Pancreas (tissue), 10 donors: ENCODE measurements at regions not wholly inside any gene's neighbourhood (a gene's known extent, or its start where the extent isn't known, plus 50 kb on each side); places are given as distances from the start of the nearest gene placed in this dataset.

Experiments used
- ATAC-seq, 4 donors: fragments of 200-7000 bp; cut with Tn5 transposase; one replicate each; pipeline versions ENCODE4 v1.8.0 to v1.9.1; 2020; ENCODE audit warnings: mild to moderate bottlenecking in 4 of 4, moderate library complexity in 4 of 4
- DNase-seq, 6 donors: peaks; one replicate each; pipeline ENCODE4 v3.0.0-alpha.2; 2020
- FAIRE-seq: peaks from 2 replicates; lab custom pipeline; 2012; peaks lifted over from hg19 to GRCh38; lab: Jason Lieb, UNC
- H3K27ac ChIP-seq, 4 donors: fragments of 200-600 bp; sonication (generic); 1 replicate in 3 of 4; 2 replicates in 1 of 4; pipeline versions ENCODE4 v1.5.0 to v1.8.0; 2020
- H3K27me3 ChIP-seq, 4 donors: fragments of 200-600 bp; one replicate each; pipeline ENCODE4 v1.8.0; 2021
- H3K36me3 ChIP-seq, 3 donors: fragments of 200-600 bp; sonication (generic) in 1 of 3; one replicate each; pipeline versions ENCODE4 v1.5.0 to v1.8.0; 2020 to 2021
- H3K4me1 ChIP-seq, 3 donors: fragments of 200-600 bp; one replicate each; pipeline ENCODE4 v1.8.0; 2021
- H3K4me3 ChIP-seq, 4 donors: fragments of 200-600 bp; sonication (generic) in 2 of 4; one replicate each; pipeline versions ENCODE4 v1.5.0 to v1.8.0; 2020 to 2021
- H3K9me3 ChIP-seq, 4 donors: fragments of 200-600 bp; one replicate each; pipeline ENCODE4 v1.8.0; 2021
- WGBS, 2 donors: extraction: QIAGEN DNeasy Blood & Tissue Kit; methylation state at CpG; one replicate each; pipeline ENCODE4 v1.1.7; 2013; 5-methylcytosine and 5-hydroxymethylcytosine counted together
- intact Hi-C, 3 donors: fragments of 100-400 bp; cut with DNase I; formaldehyde crosslinking; loops; one replicate each; pipeline versions ENCODE4 v1.11.1 to v1.14.2; 2022
- TF ChIP-seq, protein P1 (sequence below), 4 donors: fragments of 200-600 bp; sonication (generic) in 3 of 4; IDR thresholded peaks; one replicate each; pipeline versions ENCODE4 v1.5.0 to v1.8.0; 2021; ENCODE audit warnings: antibody characterized with exemption in 4 of 4
- donor health status: healthy with polysubstance abuse.
- donor health status: DM: no; HTN: no; CAD: no; lungs with moderate emphysema.
- donor health status: DM: no; HTN: no; CAD: no.
- donor health status: control.
- donor health status: control.
- donor health status: Bipolar disorder and iron deficiency.
- donor health status: DM: yes; HTN: yes; CAD: no.
- donor health status: DM: no; HTN: no; CAD: no.
- donor health status: DM: no; HTN: no; CAD: no.
- donor health status: DM: yes; HTN: yes; CAD: no.

GRCh38 chr12:67871231-67871630, 118.0 kb upstream of the IFNG-AS1 start:
- no peaks in the 10 kb centered on the region for H3K27me3 ChIP-seq
- TF ChIP-seq, protein P1, sequence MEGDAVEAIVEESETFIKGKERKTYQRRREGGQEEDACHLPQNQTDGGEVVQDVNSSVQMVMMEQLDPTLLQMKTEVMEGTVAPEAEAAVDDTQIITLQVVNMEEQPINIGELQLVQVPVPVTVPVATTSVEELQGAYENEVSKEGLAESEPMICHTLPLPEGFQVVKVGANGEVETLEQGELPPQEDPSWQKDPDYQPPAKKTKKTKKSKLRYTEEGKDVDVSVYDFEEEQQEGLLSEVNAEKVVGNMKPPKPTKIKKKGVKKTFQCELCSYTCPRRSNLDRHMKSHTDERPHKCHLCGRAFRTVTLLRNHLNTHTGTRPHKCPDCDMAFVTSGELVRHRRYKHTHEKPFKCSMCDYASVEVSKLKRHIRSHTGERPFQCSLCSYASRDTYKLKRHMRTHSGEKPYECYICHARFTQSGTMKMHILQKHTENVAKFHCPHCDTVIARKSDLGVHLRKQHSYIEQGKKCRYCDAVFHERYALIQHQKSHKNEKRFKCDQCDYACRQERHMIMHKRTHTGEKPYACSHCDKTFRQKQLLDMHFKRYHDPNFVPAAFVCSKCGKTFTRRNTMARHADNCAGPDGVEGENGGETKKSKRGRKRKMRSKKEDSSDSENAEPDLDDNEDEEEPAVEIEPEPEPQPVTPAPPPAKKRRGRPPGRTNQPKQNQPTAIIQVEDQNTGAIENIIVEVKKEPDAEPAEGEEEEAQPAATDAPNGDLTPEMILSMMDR (IDR thresholded peaks at IDR 0.05), result no peak
- no peak for ATAC-seq
- no peak for FAIRE-seq
- H3K4me3 ChIP-seq, result no peak overlapping the region
- H3K27ac ChIP-seq, result no peak overlapping the region
- DNase-seq, result no peak
- intact Hi-C loops, result no loop called here
- H3K36me3 ChIP-seq, result no peaks in the 10 kb centered on the region
- 62 to 65% methylated on average over 4 of the region's 4 CpGs for WGBS, 2 donors
- no peaks in the 10 kb centered on the region for H3K4me1 ChIP-seq
- H3K9me3 ChIP-seq, result no peaks in the 10 kb centered on the region

GRCh38 chr12:67873355-67873754, 115.9 kb upstream of the IFNG-AS1 start:
- intact Hi-C loops, result no loop called here
- no peaks in the 10 kb centered on the region for H3K27me3 ChIP-seq

GRCh38 chr12:67876305-67876915, 112.8 kb upstream of the IFNG-AS1 start:
- TF ChIP-seq, protein P1 (IDR thresholded peaks at IDR 0.05), result no peak
- Histone ChIP-seq H3K4me1 (no peaks in the 10 kb centered on the region), H3K27ac (no peak overlapping the region), H3K27me3 (no peaks in the 10 kb centered on the region), H3K36me3 (no peaks in the 10 kb centered on the region), H3K4me3 (no peak overlapping the region), H3K9me3 (no peaks in the 10 kb centered on the region)
- ATAC-seq (no peak), FAIRE-seq (no peak), DNase-seq (no peak)
- intact Hi-C loops, result no loop called here

More at GRCh38 chr12:67873355-67873754, 115.9 kb upstream of the IFNG-AS1 start:
- FAIRE-seq (no peak), DNase-seq (no peak), ATAC-seq (no peak)
- H3K9me3 ChIP-seq, result no peaks in the 10 kb centered on the region
- H3K27ac ChIP-seq, result no peak overlapping the region
- H3K4me1 ChIP-seq, result no peaks in the 10 kb centered on the region
- H3K4me3 ChIP-seq, result no peak overlapping the region
- no peaks in the 10 kb centered on the region for H3K36me3 ChIP-seq
- WGBS, 2 donors, result 67 to 89% methylated on average over 1 of the region's 1 CpG
- TF ChIP-seq, protein P1 (IDR thresholded peaks at IDR 0.05), result no peak

- WGBS, 2 donors, result 92 to 96% methylated on average over 3 of the region's 3 CpGs
- Histone ChIP-seq H3K27ac (no peak overlapping the region), H3K9me3 (no peaks in the 10 kb centered on the region), H3K4me3 (no peak overlapping the region), H3K27me3 (no peaks in the 10 kb centered on the region), H3K36me3 (no peaks in the 10 kb centered on the region), H3K4me1 (no peaks in the 10 kb centered on the region)
- DNase-seq (no peak), FAIRE-seq (no peak), ATAC-seq (no peak)
- intact Hi-C loops, result no loop called here
- TF ChIP-seq, protein P1 (IDR thresholded peaks at IDR 0.05), result no peak
Measured at GRCh38 chr12:67877727-67878126, 111.5 kb upstream of the IFNG-AS1 start.

DNA sequence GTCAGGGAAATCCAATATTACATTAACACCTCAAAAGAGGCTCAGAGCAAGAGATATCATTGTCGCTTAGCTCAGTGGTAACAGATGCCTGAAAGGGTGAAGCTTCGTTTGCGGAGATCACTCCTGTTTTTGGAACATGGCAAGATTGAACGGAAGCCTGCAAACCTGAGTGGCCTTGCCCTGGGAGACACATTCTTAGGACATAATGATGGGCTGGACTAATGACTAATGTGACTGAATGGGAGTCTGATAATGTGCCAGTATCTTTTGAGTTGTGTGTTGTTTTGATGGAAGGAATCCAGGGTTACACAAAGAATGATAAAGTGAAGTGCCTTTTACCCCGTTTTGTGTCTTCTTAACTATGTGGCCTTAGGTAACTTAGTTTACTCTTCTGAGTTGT, 109.3 kb upstream of the IFNG-AS1 start:
- Histone ChIP-seq H3K27ac (no peak overlapping the region), H3K9me3 (no peaks in the 10 kb centered on the region), H3K4me1 (peaks cover 0 to 4% (median 0%) of the 10 kb centered on the region in 3 donors), H3K27me3 (no peaks in the 10 kb centered on the region), H3K36me3 (no peaks in the 10 kb centered on the region), H3K4me3 (no peak overlapping the region)
- DNase-seq, result no peak
- TF ChIP-seq, protein P1 (IDR thresholded peaks at IDR 0.05), result no peak
- intact Hi-C loops, result no loop called here
- ATAC-seq, result no peak
- FAIRE-seq, result no peak
- WGBS, 2 donors, result 80 to 81% methylated on average over 5 of the region's 5 CpGs
